Kidney tubule cell (primary cell): ENCODE measurements at regions not wholly inside any gene's neighbourhood (a gene's known extent, or its start where the extent isn't known, plus 50 kb on each side); places are given as distances from the start of the nearest gene placed in this dataset.

ENCODE experiments used
- DNase-seq: peaks from one replicate; pipeline ENCODE4 v3.0.0-alpha.2; 2018; ENCODE audit warnings: low spot score

GRCh38 chr14:86902176-86902950 is 1090.6 kb downstream of the GALC start:
- no peak for DNase-seq

GRCh38 chr14:86897704-86898513 is 1095.1 kb downstream of the GALC start:
- DNase-seq: peak; percentile 6

GRCh38 chr14:86897224-86897623 is 1095.8 kb downstream of the GALC start:
- DNase-seq: no peak

- no peak for DNase-seq
These were observed 1096.3 kb downstream of the GALC start for GRCh38 chr14:86896701-86897100.

- no peak for DNase-seq
These were observed 1100.6 kb downstream of the GALC start for GRCh38 chr14:86892152-86892956.

- DNase-seq: no peak
These were observed 1107.7 kb downstream of the GALC start for GRCh38 chr14:86885280-86885679.

GRCh38 chr14:86884498-86884897 is 1108.5 kb downstream of the GALC start:
- no peak for DNase-seq

GRCh38 chr14:86882818-86883217 is 1110.2 kb downstream of the GALC start:
- DNase-seq: no peak

GRCh38 chr14:86865934-86866333 is 1127.0 kb downstream of the GALC start:
- DNase-seq: no peak

GRCh38 chr14:86858591-86858990 is 1134.4 kb downstream of the GALC start:
- DNase-seq: peak; percentile 57

GRCh38 chr14:86858031-86858430 is 1135.0 kb downstream of the GALC start:
- DNase-seq: peak; percentile 64

GRCh38 chr14:86852530-86852929 is 1140.5 kb downstream of the GALC start:
- DNase-seq: peak; percentile 4

GRCh38 chr14:86847140-86847539 is 1145.8 kb downstream of the GALC start:
- no peak for DNase-seq

- peak; percentile 11 for DNase-seq
These were observed 1154.6 kb downstream of the GALC start for GRCh38 chr14:86838363-86838762.

GRCh38 chr14:86826661-86827060 is 1166.3 kb downstream of the GALC start:
- no peak for DNase-seq

- no peak for DNase-seq
These were observed 1168.8 kb downstream of the GALC start for GRCh38 chr14:86824167-86824566.

- DNase-seq: no peak
These were observed 1169.4 kb downstream of the GALC start for GRCh38 chr14:86823581-86823980.

GRCh38 chr14:86815341-86815740 is 1177.6 kb downstream of the GALC start:
- no peak for DNase-seq

GRCh38 chr14:86802726-86803125 is 1190.3 kb downstream of the GALC start:
- DNase-seq: no peak

GRCh38 chr14:86799244-86799647 is 1193.7 kb downstream of the GALC start:
- DNase-seq: peak; percentile 96

GRCh38 chr14:86798330-86798729 is 1194.7 kb downstream of the GALC start:
- peak; percentile 38 for DNase-seq

- DNase-seq: no peak
These were observed 1196.0 kb downstream of the GALC start for GRCh38 chr14:86797075-86797351.
